ENCODE measurements at regions not wholly inside any gene's neighbourhood (a gene's known extent, or its start where the extent isn't known, plus 50 kb on each side); places are given as distances from the start of the nearest gene placed in this dataset.

DNA sequence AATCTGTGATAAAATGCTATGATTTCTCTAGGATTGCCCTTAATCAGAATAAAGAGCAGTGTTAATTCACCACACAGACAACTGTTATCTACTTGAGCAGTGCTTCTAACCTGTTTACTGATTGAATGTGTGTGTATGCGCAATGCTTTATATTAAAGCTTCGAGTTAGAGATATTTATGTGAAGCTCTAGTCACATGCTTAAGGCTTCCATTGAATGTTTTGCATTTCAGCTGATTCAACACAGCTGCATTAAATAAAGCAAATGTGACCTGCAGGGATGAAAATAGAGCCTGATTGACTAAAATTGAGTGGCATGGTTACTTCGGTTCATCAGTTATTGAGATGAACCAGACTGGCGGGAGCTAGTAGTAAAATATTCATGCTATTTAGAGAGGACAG lies 395.3 kb downstream of the JRKL start:
- TF ChIP-seq RXRA (IDR thresholded peaks at IDR 0.05) (no peak), RAD21 (IDR thresholded peaks at IDR 0.05) (no peak), NR2F2 (IDR thresholded peaks at IDR 0.05) (no peak), REST (IDR thresholded peaks at IDR 0.05) (no peak), ATF3 (IDR thresholded peaks at IDR 0.05) (no peak), EGR1 (IDR thresholded peaks at IDR 0.05; ENCODE audit: low read depth in 2 of 2) (no peak), FOXA2 (IDR thresholded peaks at IDR 0.05) (no peak), GABPA (IDR thresholded peaks at IDR 0.05 in 1 of 2, conservative IDR thresholded peaks at IDR 0.05 in 1 of 2) (no peak), HNF4A (conservative IDR thresholded peaks at IDR 0.05) (no peak), MAX (IDR thresholded peaks at IDR 0.05) (no peak)
- H3K36me3 ChIP-seq (ENCODE audit: control insufficient read depth in 4 of 4, insufficient read depth in 3 of 4, low read depth in 1 of 4, low read length in 3 of 4), result no peaks in the 10 kb centered on the region
- H3K27ac ChIP-seq (ENCODE audit: low read depth in 1 of 2, low read length in 2 of 2), result no peak overlapping the region
- H3K27me3 ChIP-seq (ENCODE audit: control insufficient read depth in 4 of 4, insufficient read depth in 4 of 4, low read length in 3 of 4), result peaks cover 0 to 3% (median 0%) of the 10 kb centered on the region in 4 donors
- H3K9ac ChIP-seq (ENCODE audit: low read depth in 1 of 2, low read length in 2 of 2), result no peak overlapping the region
- no peaks in the 10 kb centered on the region for H3K4me1 ChIP-seq (ENCODE audit: control insufficient read depth in 4 of 4, insufficient read depth in 4 of 4, low read length in 3 of 4)
- H3K9me3 ChIP-seq (ENCODE audit: control insufficient read depth in 4 of 4, low read length in 3 of 4), result no peaks in the 10 kb centered on the region
- 76% methylated on average over 4 of the region's 4 CpGs for WGBS
- no peak for DNase-seq (ENCODE audit: low spot score)
- H3K4me3 ChIP-seq (ENCODE audit: low read depth in 1 of 3, low read length in 3 of 3), result no peak overlapping the region

DNA sequence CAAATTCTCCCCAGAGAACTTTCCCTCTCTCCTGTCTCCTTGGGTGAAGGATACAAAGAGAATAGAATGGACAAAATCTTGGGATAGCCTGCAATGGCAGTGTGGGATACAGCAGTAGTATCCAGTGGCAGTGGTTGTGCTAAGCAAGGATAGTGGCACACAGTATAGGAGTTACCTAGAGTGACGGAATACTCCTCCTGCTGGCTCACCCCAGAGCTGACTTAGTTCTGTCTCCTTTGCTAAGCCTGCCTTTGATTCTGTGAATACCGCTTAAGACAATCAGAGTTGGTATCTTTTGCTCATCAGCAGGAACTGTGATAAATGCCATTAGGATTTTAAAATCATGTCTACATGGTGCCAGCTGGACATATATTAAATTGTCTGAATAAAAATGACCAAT lies 404.3 kb downstream of the JRKL start:
- Histone ChIP-seq H3K4me3 (ENCODE audit: low read depth in 1 of 3, low read length in 3 of 3) (no peak overlapping the region), H3K4me1 (ENCODE audit: control insufficient read depth in 4 of 4, insufficient read depth in 4 of 4, low read length in 3 of 4) (no peaks in the 10 kb centered on the region), H3K36me3 (ENCODE audit: control insufficient read depth in 4 of 4, insufficient read depth in 3 of 4, low read depth in 1 of 4, low read length in 3 of 4) (no peaks in the 10 kb centered on the region), H3K9me3 (ENCODE audit: control insufficient read depth in 4 of 4, low read length in 3 of 4) (no peaks in the 10 kb centered on the region), H3K27me3 (ENCODE audit: control insufficient read depth in 4 of 4, insufficient read depth in 4 of 4, low read length in 3 of 4) (no peaks in the 10 kb centered on the region), H3K9ac (ENCODE audit: low read depth in 1 of 2, low read length in 2 of 2) (no peak overlapping the region), H3K27ac (ENCODE audit: low read depth in 1 of 2, low read length in 2 of 2) (no peak overlapping the region)
- TF ChIP-seq EGR1 (IDR thresholded peaks at IDR 0.05; ENCODE audit: low read depth in 2 of 2) (no peak), GABPA (IDR thresholded peaks at IDR 0.05 in 1 of 2, conservative IDR thresholded peaks at IDR 0.05 in 1 of 2) (no peak), ATF3 (IDR thresholded peaks at IDR 0.05) (no peak)
- DNase-seq (ENCODE audit: low spot score), result no peak
- 82% methylated on average over 2 of the region's 2 CpGs for WGBS

GRCh38 chr11:96798445-96798844 lies 408.6 kb downstream of the JRKL start:
- Histone ChIP-seq H3K9ac (ENCODE audit: low read depth in 1 of 2, low read length in 2 of 2) (no peak overlapping the region), H3K27me3 (ENCODE audit: control insufficient read depth in 4 of 4, insufficient read depth in 4 of 4, low read length in 3 of 4) (no peaks in the 10 kb centered on the region), H3K9me3 (ENCODE audit: control insufficient read depth in 4 of 4, low read length in 3 of 4) (no peaks in the 10 kb centered on the region), H3K4me1 (ENCODE audit: control insufficient read depth in 4 of 4, insufficient read depth in 4 of 4, low read length in 3 of 4) (no peaks in the 10 kb centered on the region), H3K27ac (ENCODE audit: low read depth in 1 of 2, low read length in 2 of 2) (no peak overlapping the region), H3K36me3 (ENCODE audit: control insufficient read depth in 4 of 4, insufficient read depth in 3 of 4, low read depth in 1 of 4, low read length in 3 of 4) (no peaks in the 10 kb centered on the region), H3K4me3 (ENCODE audit: low read depth in 1 of 3, low read length in 3 of 3) (no peak overlapping the region)
- DNase-seq (ENCODE audit: low spot score), result no peak
- 34% methylated on average over 1 of the region's 1 CpG for WGBS
- no peak for TF ChIP-seq FOXA1 (IDR thresholded peaks at IDR 0.05)
- no peak for TF ChIP-seq FOXA2 (IDR thresholded peaks at IDR 0.05)
- TF ChIP-seq GABPA (IDR thresholded peaks at IDR 0.05 in 1 of 2, conservative IDR thresholded peaks at IDR 0.05 in 1 of 2), result no peak
- no peak for TF ChIP-seq SP1 (IDR thresholded peaks at IDR 0.05)
- no peak for TF ChIP-seq ZBTB33 (IDR thresholded peaks at IDR 0.05)
- TF ChIP-seq HNF4G (IDR thresholded peaks at IDR 0.05), result no peak
- no peak for TF ChIP-seq TAF1 (conservative IDR thresholded peaks at IDR 0.05)
- TF ChIP-seq RAD21 (IDR thresholded peaks at IDR 0.05), result no peak
- no peak for TF ChIP-seq ATF3 (IDR thresholded peaks at IDR 0.05)
- no peak for TF ChIP-seq HNF4A (conservative IDR thresholded peaks at IDR 0.05)
- TF ChIP-seq MAX (IDR thresholded peaks at IDR 0.05), result no peak
- TF ChIP-seq YY1 (IDR thresholded peaks at IDR 0.05), result no peak
- no peak for TF ChIP-seq JUND (IDR thresholded peaks at IDR 0.05)
